HCT116 (cell line): ENCODE measurements at regions not wholly inside any gene's neighbourhood (a gene's known extent, or its start where the extent isn't known, plus 50 kb on each side); places are given as distances from the start of the nearest gene placed in this dataset.

Experiments used
- ATAC-seq: fragments of 200-7000 bp; cut with Tn5 transposase; 2 replicates; pipeline ENCODE4 v1.9.1; 2020; ENCODE audit warnings: mild to moderate bottlenecking, moderate library complexity
- BruUV-seq: library from RNA; stranded (reverse); fragments of 400-500 nt; replicated peaks from 2 replicates; lab custom pipeline; 2021; lab: Mats Ljungman, UMichigan
- CTCF ChIA-PET: fragments of 300-600 bp; sonication (Branson Sonifier 250); formaldehyde crosslinking; loops from one replicate; lab custom pipeline; 2021; ENCODE audit warnings: antibody characterized with exemption; lab: Charles Lee
- POLR2A ChIA-PET: fragments of 300-600, 350-600 bp; sonication (Branson Sonifier 250); formaldehyde crosslinking; loops from one replicate; lab custom pipeline; 2021; ENCODE audit warnings: antibody characterized with exemption; lab: Charles Lee
- RAD21 ChIA-PET, 2 experiments: fragments of 300-600 bp; sonication (Branson Sonifier 250); formaldehyde crosslinking; loops; one replicate each; lab custom pipeline; 2023; ENCODE audit warnings: low total read pairs in 2 of 2; ENCODE audit not compliant: uncharacterized antibody in 2 of 2, unreplicated experiment in 2 of 2, low non-redundant PET in 1 of 2; lab: Charles Lee
- DNase-seq: peaks from one replicate; pipeline ENCODE4 v3.0.0-alpha.2; 2010; ENCODE audit warnings: low read depth, low spot score
- H2AFZ ChIP-seq: fragments of 200-600 bp; shearing (Covaris generic), sonication (generic); 2 replicates; pipeline ENCODE4 v1.6.1; 2017; ENCODE audit warnings: low read depth, mixed run types, mixed read lengths, antibody characterized with exemption, low read length; ENCODE audit not compliant: poor library complexity, severe bottlenecking
- H3K27ac ChIP-seq: 2 replicates; pipeline ENCODE4 v1.5.1; 2012; ENCODE audit warnings: low read depth, low read length
- H3K27me3 ChIP-seq: fragments of 200-600 bp; sonication (generic); 2 replicates; pipeline ENCODE4 v1.6.1; 2016; ENCODE audit warnings: mixed run types, low read length, mixed read lengths; ENCODE audit not compliant: insufficient read depth
- H3K36me3 ChIP-seq, 2 experiments: fragments of 200-500 bp in 1 of 2; fragments of 200-600 bp in 1 of 2; sonication (Bioruptor generic) in 1 of 2; sonication (generic) in 1 of 2; 2 replicates each; pipeline versions ENCODE4 v1.5.1 to v1.6.1; 2014 to 2016; ENCODE audit warnings: low read length in 2 of 2, inconsistent platforms in 1 of 2, mixed read lengths in 1 of 2, mixed run types in 1 of 2; ENCODE audit not compliant: insufficient read depth in 2 of 2, control insufficient read depth in 1 of 2
- H3K4me1 ChIP-seq, 2 experiments: fragments of 200-600 bp in 1 of 2; sonication (generic) in 1 of 2; 2 replicates each; pipeline versions ENCODE4 v1.5.1 to v1.6.1; 2012 to 2017; ENCODE audit warnings: low read length in 2 of 2, inconsistent platforms in 1 of 2, mild to moderate bottlenecking in 1 of 2, mixed read lengths in 1 of 2, mixed run types in 1 of 2, moderate library complexity in 1 of 2; ENCODE audit not compliant: insufficient read depth in 2 of 2, control insufficient read depth in 1 of 2
- H3K4me2 ChIP-seq: fragments of 200-600 bp; sonication (generic); 2 replicates; pipeline ENCODE4 v1.6.1; 2017; ENCODE audit warnings: mixed run types, low read length, mixed read lengths
- H3K4me3 ChIP-seq, 2 experiments: fragments of 200-600 bp in 1 of 2; sonication (generic) in 1 of 2; replicated peaks in 1 of 2; 2 replicates each; pipeline ENCODE4 v1.5.1; 2011 to 2016; ENCODE audit warnings: low read length in 2 of 2, control low read depth in 1 of 2, low read depth in 1 of 2, mild to moderate bottlenecking in 1 of 2, mixed read lengths in 1 of 2, mixed run types in 1 of 2
- H3K79me2 ChIP-seq: fragments of 200-600 bp; sonication (generic); 2 replicates; pipeline ENCODE4 v1.6.1; 2017; ENCODE audit warnings: mild to moderate bottlenecking, mixed run types, low read length, moderate library complexity, mixed read lengths; ENCODE audit not compliant: insufficient read depth
- H3K9ac ChIP-seq: fragments of 200-600 bp; sonication (generic); 2 replicates; pipeline ENCODE4 v1.6.1; 2016; ENCODE audit warnings: low read length, mixed read lengths
- H3K9me2 ChIP-seq: fragments of 200-600 bp; sonication (generic), shearing (Covaris generic); 2 replicates; pipeline ENCODE4 v1.6.1; 2017; ENCODE audit warnings: mixed run types, mild to moderate bottlenecking, moderate library complexity; ENCODE audit not compliant: insufficient read depth
- H3K9me3 ChIP-seq, 2 experiments: fragments of 200-500 bp in 1 of 2; fragments of 200-600 bp in 1 of 2; sonication (Bioruptor generic) in 1 of 2; sonication (generic) in 1 of 2; 2 replicates each; pipeline ENCODE4 v1.6.1; 2014 to 2017; ENCODE audit warnings: low read length in 2 of 2, mixed read lengths in 2 of 2, inconsistent platforms in 1 of 2, low read depth in 1 of 2, mild to moderate bottlenecking in 1 of 2, mixed run types in 1 of 2, moderate library complexity in 1 of 2; ENCODE audit not compliant: control insufficient read depth in 1 of 2, insufficient read depth in 1 of 2
- H4K20me1 ChIP-seq: fragments of 200-600 bp; sonication (generic), shearing (Covaris generic); 2 replicates; pipeline ENCODE4 v1.6.1; 2017; ENCODE audit warnings: mixed run types, mild to moderate bottlenecking, moderate library complexity; ENCODE audit not compliant: insufficient read depth
- ATF3 ChIP-seq: IDR thresholded peaks from 2 replicates; pipeline ENCODE4 v1.6.1; 2012
- CBX3 ChIP-seq: IDR thresholded peaks from 2 replicates; pipeline ENCODE4 v1.6.1; 2012; ENCODE audit warnings: low read depth
- CEBPB ChIP-seq: IDR thresholded peaks from 2 replicates; pipeline ENCODE4 v1.6.1; 2012; ENCODE audit warnings: low read depth
- EGR1 ChIP-seq: IDR thresholded peaks from 2 replicates; pipeline ENCODE4 v1.6.1; 2012; ENCODE audit warnings: low read depth
- EZH2 ChIP-seq: fragments of 200-600 bp; sonication (generic); IDR thresholded peaks from 2 replicates; pipeline ENCODE4 v1.6.1; 2017; ENCODE audit warnings: antibody characterized with exemption, mixed run types
- FOSL1 ChIP-seq: IDR thresholded peaks from 2 replicates; pipeline ENCODE4 v1.6.1; 2012; ENCODE audit warnings: low read depth
- JUND ChIP-seq: IDR thresholded peaks from 2 replicates; pipeline ENCODE4 v1.6.1; 2012
- MAX ChIP-seq: IDR thresholded peaks from 2 replicates; pipeline ENCODE4 v1.6.1; 2012
- POLR2A ChIP-seq: IDR thresholded peaks from 2 replicates; pipeline ENCODE4 v1.7.0; 2011; ENCODE audit warnings: borderline replicate concordance; ENCODE audit not compliant: insufficient read depth, insufficient read length; ENCODE audit errors: extremely low read depth
- RAD21 ChIP-seq: IDR thresholded peaks from 2 replicates; pipeline ENCODE4 v1.6.1; 2012; ENCODE audit warnings: low read depth, mild to moderate bottlenecking
- REST ChIP-seq: IDR thresholded peaks from 2 replicates; pipeline ENCODE4 v1.6.1; 2012; ENCODE audit warnings: low read depth
- SIN3A ChIP-seq: IDR thresholded peaks from 2 replicates; pipeline ENCODE4 v1.6.1; 2012; ENCODE audit warnings: low read depth
- SP1 ChIP-seq: IDR thresholded peaks from 2 replicates; pipeline ENCODE4 v1.6.1; 2012; ENCODE audit warnings: low read depth
- TCF7L2 ChIP-seq: IDR thresholded peaks from 2 replicates; pipeline ENCODE4 v1.7.0; 2011; ENCODE audit warnings: borderline replicate concordance, inconsistent platforms; ENCODE audit not compliant: insufficient read depth, insufficient read length; ENCODE audit errors: extremely low read depth
- YY1 ChIP-seq: IDR thresholded peaks from 2 replicates; pipeline ENCODE4 v1.6.1; 2011; ENCODE audit warnings: low read length, low read depth, moderate library complexity, mild to moderate bottlenecking; ENCODE audit not compliant: insufficient replicate concordance; ENCODE audit errors: extremely low read depth
- ZBTB33 ChIP-seq: IDR thresholded peaks from 2 replicates; pipeline ENCODE4 v1.6.1; 2011; ENCODE audit warnings: mild to moderate bottlenecking, low read length, moderate library complexity; ENCODE audit not compliant: insufficient replicate concordance; ENCODE audit errors: extremely low read depth
- ZNF274 ChIP-seq: fragments of 200-500 bp; sonication (Bioruptor generic); IDR thresholded peaks from 2 replicates; pipeline ENCODE4 v1.6.1; 2014; ENCODE audit warnings: mild to moderate bottlenecking, low read depth, low read length, inconsistent platforms
- intact Hi-C: fragments of 100-400 bp; cut with micrococcal nuclease; formaldehyde crosslinking; loops from 2 replicates; pipeline ENCODE4 v1.10.0; 2022

- TF ChIP-seq REST (no peak), EZH2 (no peak), FOSL1 (no peak), TCF7L2 (no peak), ATF3 (no peak), CBX3 (no peak), CEBPB (no peak), SIN3A (no peak), EGR1 (no peak), POLR2A (no peak)
Observed at GRCh38 chr11:104320097-104320496, 156.2 kb upstream of the PDGFD start (continued).

- Histone ChIP-seq H3K9ac (no peak overlapping the region), H3K4me2 (no peak overlapping the region), H3K79me2 (no peaks in the 10 kb centered on the region), H3K27me3 (no peaks in the 10 kb centered on the region), H3K4me3 (no peak overlapping the region), H3K36me3 (no peaks in the 10 kb centered on the region), H3K9me3 (no peaks in the 10 kb centered on the region), H3K9me2 (no peaks in the 10 kb centered on the region), H4K20me1 (no peaks in the 10 kb centered on the region), H2AFZ (no peak overlapping the region), H3K4me1 (no peaks in the 10 kb centered on the region), H3K27ac (no peak overlapping the region)
- intact Hi-C loops, result no loop called here
- ATAC-seq (no peak), DNase-seq (no peak)
- ChIA-PET CTCF (no interaction called here), POLR2A (no interaction called here), RAD21 (no interaction called here)
- no TSS peak for BruUV-seq
- TF ChIP-seq EGR1 (no peak), YY1 (no peak), SP1 (no peak), REST (no peak), TCF7L2 (no peak), ZNF274 (no peak), POLR2A (no peak), MAX (no peak), RAD21 (no peak), CBX3 (no peak), JUND (no peak), CEBPB (no peak), ZBTB33 (no peak)
Observed at GRCh38 chr11:104319396-104319795, 155.4 kb upstream of the PDGFD start.
